GM21529 (cell line): ENCODE measurements at regions not wholly inside any gene's neighbourhood (a gene's known extent, or its start where the extent isn't known, plus 50 kb on each side); places are given as distances from the start of the nearest gene placed in this dataset.

Experiments used
- ATAC-seq: cut with Tn5 transposase; IDR thresholded peaks from one replicate; pipeline ENCODE4 v1.9.1; 2021; ENCODE audit not compliant: unreplicated experiment

- ATAC-seq, result no peak
Measured at GRCh38 chr9:99607842-99608448, 213.7 kb upstream of the NR4A3 start.

DNA sequence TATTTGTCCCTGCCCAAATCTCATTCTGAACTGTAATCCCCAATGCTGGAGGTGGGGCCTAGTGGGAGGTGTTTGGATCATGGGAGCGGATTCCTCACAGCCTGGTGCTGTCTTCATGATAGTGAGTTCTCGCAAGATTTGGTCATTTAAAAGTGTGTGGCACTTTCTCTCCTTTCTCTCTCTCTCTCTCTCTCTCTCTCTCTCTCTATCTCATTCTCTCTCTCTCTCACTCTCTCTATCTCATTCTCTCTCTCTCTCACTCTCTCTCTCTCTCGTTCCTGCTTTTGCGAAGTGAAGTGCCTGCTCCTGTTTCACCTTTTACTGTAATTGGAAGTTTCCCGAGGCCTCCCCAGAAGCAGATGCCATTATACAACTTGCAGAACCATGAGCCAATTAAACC lies 207.3 kb upstream of the NR4A3 start:
- ATAC-seq, result no peak

GRCh38 chr9:99621040-99621439 lies 200.6 kb upstream of the NR4A3 start:
- no peak for ATAC-seq

DNA sequence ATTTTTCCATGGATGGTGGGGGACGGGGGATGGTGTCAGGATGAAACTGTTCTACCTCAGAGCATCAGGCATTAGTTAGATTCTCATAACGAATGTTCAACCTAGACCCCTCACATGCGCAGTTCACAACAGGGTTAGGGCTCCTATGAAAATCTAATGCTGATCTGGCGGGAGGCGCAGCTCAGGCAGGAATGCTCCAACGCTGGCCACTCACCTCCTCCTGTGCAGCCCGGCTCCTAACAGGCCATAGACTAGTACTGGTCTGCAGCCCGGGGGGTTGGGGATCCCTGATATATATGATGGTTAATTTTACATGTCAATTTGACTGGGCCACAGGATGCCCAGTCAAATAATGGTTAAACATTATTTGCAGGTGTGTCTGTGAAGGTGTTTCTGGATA lies 199.0 kb upstream of the NR4A3 start:
- ATAC-seq, result no peak

DNA sequence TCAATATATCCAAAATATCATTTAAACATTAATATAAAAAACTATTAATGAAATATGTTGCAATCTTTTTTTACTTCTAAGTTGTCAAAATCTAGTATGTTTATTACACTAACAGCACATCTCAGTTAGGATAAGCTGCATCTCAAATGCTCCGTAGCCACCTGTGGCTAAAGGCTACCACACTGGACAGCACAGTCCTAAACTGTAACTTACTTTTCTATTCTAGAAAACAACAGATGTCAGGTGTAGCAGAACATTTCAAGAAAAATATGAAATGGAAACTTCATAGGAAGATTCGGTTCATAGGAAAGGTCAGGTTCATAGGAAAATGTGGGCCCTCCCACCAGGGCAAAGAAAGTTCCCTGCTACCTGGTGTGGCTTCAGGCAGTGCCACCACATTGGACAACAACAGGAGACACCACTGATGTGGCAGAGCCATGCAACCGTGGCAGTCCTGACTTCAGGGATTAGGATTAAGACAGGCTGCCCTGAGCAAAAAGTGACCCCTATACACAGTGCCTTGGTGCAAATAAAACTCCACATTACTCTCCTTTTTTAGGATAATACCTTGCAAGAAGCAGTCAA lies 197.8 kb upstream of the NR4A3 start:
- ATAC-seq, result no peak

- ATAC-seq, result no peak
Measured at GRCh38 chr9:99624499-99625233, 197.0 kb upstream of the NR4A3 start.

DNA sequence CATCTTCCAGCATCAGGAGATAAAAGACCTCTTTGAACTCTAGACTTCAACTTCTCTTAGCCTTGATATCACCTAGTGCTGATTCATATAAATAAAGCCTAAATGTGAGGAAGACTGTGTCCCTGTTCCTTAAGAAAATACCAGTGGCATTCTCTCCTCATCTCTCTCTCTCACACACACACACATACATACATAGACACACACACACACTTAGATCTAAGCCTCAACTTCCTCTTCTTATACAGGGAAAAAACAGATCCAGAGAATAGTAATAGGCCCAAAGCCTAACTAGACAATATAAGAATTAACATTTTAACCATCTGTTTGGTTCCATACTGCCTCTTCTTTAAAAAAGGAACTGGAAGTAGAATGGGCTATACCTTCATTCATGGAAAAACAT lies 195.3 kb upstream of the NR4A3 start:
- no peak for ATAC-seq

GRCh38 chr9:99628285-99628684 lies 193.4 kb upstream of the NR4A3 start:
- ATAC-seq, result no peak

DNA sequence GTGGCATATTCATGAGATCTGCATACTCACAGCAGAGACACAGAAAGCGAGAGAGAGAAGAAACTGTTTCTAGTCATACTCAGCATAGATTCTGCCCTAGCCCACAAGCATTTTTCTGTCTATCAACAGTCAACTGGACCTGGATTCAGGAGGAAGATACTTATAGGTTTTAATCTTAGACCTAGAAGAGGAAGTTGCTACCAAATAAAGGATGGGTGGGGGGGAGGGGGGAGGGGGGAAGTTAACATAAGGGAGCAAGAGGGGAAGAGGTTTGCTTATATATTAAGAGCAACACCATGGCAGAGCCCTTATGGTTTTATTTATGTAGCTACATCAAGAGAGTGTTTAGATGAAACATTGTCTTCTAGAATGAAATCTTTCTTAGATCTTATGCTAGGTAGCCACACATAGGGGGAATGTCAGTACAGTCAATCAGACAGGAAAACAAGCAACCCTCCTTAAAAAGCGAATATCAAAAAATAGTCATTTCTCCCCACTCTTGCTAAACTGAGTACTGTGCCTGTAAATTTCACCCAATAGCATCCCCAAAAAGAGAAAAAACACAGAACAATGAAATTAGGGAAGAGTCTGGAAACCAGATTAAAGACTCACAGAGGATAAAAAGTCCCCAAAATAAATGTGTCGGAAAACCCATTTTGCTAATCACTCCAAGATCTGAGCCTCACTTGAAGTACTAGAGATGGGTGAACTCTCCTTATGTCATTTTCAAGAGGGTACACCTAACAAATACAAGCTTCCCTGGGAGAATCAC lies 192.7 kb upstream of the NR4A3 start:
- no peak for ATAC-seq

- no peak for ATAC-seq
Measured at GRCh38 chr9:99632349-99633038, 189.2 kb upstream of the NR4A3 start.

- ATAC-seq, result no peak
Measured at GRCh38 chr9:99633265-99633664, 188.4 kb upstream of the NR4A3 start.

DNA sequence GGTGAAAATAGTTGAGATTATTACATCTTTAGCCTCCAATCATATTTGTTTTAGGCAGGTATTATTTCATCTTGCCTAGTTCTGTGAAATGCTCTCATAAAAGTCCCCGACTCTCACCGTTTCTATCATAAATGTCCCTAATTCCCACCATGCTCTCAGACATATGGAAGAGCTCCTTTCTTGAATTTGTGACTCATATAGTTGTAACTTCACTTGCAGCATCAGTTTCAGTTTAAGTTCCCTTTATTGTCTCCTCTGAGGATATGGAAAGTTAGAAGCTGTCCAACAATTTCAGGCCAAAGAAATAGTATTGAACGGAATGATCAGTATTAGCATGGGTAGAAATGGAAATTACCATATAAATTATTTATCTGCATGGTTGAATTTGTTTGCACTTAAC lies 187.5 kb upstream of the NR4A3 start:
- no peak for ATAC-seq

DNA sequence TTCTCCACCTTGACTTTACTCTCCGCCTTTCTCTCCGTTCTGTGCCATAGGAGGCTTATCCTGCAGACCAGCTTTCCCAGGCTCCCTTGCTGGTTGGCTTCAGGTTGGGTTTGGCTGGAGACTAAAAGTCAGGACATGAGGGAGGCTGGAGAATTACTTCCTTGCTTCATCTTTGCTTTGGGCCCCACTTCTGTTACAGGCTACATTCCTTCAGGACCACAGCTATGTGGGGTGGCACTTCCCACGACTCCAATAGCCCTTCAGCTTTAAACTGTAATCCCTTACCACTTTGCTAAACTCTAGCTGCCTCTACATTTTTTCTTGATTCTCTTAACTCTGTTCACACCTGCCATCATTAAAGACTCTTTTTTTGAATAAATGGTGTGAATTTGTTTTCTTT lies 186.7 kb upstream of the NR4A3 start:
- ATAC-seq, result no peak

DNA sequence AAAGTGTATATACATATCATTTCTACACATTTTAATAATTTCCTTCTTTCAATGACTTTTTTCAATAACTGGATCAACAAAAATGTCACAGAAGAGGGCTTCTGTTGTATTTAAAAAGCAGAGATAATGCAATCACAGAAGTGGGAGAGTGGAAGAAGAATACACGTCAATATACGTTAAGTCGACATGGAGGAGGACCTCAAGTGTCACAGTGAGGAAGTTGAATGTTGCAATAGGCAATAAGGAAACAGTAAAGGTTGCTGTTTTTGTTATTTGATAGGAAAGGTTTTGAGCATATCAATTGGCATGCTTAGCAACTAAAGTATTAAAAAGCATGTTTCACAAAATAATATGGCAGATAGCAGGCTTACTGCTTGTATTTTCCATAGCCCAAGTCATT lies 184.0 kb upstream of the NR4A3 start:
- ATAC-seq, result no peak

GRCh38 chr9:99638971-99639370 lies 182.7 kb upstream of the NR4A3 start:
- ATAC-seq, result no peak

DNA sequence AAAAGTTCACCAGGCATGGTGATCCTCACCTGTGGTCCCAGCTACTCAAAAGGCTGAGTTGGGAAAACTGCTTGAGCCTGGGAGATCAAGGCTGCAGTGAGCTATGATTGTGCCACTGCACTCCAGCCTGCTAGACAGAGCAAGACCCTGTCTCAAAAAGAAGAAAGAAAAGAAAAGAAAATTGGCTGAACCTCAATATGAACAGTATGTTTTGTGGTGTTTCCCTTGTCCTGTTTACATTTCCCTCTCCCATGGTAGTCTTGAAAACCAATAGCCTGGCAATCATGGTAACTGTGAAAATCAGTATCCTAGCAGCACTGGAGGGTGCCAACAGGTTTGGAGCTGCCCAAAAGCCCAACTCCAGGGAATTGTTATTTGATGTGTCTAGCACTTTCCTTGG lies 174.1 kb upstream of the NR4A3 start:
- ATAC-seq, result no peak

DNA sequence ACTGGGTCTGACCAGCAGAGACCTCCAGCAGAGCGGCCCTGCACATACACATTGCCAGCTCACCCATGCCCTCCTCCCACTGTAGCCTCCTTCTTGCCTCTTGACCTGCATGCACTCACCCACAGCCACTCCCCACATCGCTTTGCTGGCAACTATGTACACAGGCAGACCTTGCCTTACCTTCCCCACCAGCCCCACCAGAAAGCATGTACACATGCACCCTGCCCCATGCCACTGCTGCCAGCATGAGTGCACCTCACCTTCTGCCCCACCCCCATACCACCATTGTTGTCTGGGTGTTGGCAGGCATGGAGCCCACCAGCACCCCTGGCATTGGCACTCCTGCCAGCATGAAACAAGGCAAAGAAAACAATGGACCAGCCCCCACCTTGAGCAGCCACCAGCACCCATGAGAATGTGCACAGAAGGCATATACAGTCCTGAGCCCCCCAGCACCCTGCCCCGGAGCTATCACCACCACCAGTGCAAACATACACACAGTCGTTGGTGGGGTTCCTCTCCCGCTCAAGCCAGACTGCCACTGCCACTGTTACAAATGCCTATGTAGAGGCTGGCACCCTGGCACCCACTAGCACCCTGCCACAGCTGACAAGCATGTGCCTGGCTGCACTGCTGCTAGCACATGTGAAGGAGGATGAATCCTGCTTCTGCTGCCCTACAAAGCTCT lies 171.4 kb upstream of the NR4A3 start:
- no peak for ATAC-seq

DNA sequence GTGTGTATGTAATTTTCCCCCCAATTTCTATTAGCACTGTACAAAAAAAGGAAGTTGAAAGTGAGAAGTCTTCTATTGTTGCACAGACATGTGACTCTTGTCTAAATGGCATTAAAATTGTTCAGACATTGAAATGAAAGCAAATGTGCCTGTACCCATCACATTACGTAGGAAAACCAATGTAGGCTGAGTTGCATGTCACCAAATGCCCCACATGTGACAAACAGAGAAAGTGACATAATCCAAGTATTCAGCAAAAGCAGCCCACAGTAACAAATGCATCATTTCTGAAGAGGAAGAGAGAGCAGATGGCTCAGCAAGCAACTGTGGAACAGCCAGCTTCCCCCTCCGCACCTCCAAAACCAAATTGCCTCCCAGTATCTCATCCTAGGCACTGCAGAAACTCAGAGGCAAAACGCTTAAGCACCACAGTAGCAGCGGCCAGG lies 161.5 kb upstream of the NR4A3 start:
- peak; percentile 92 for ATAC-seq

- ATAC-seq, result no peak
Measured at GRCh38 chr9:99663297-99663696, 158.4 kb upstream of the NR4A3 start.

DNA sequence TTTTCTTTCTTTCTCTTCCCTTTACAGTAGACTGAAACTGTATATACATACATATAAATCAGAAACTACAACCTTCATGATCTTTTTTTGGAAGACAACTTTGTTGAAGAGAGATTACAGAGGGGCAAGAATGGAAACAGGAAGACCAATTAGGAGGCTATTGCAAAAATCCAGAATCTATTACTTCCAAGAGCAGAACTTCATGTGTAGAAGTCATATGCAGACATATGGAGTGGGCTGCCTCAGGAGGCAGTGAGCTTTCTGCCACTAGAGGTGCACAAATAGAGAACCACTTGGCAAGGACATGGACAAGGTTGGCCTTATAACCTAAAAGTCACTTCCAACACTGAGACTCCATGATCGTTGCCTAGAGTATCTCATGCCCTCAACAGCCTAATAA lies 157.8 kb upstream of the NR4A3 start:
- no peak for ATAC-seq

GRCh38 chr9:99666571-99666970 lies 155.1 kb upstream of the NR4A3 start:
- no peak for ATAC-seq
